ENCODE measurements at regions not wholly inside any gene's neighbourhood (a gene's known extent, or its start where the extent isn't known, plus 50 kb on each side); places are given as distances from the start of the nearest gene placed in this dataset.

- TF ChIP-seq, protein P1, sequence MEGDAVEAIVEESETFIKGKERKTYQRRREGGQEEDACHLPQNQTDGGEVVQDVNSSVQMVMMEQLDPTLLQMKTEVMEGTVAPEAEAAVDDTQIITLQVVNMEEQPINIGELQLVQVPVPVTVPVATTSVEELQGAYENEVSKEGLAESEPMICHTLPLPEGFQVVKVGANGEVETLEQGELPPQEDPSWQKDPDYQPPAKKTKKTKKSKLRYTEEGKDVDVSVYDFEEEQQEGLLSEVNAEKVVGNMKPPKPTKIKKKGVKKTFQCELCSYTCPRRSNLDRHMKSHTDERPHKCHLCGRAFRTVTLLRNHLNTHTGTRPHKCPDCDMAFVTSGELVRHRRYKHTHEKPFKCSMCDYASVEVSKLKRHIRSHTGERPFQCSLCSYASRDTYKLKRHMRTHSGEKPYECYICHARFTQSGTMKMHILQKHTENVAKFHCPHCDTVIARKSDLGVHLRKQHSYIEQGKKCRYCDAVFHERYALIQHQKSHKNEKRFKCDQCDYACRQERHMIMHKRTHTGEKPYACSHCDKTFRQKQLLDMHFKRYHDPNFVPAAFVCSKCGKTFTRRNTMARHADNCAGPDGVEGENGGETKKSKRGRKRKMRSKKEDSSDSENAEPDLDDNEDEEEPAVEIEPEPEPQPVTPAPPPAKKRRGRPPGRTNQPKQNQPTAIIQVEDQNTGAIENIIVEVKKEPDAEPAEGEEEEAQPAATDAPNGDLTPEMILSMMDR (IDR thresholded peaks at IDR 0.05) = no peak
- no peak for TF ChIP-seq POLR2A (IDR thresholded peaks at IDR 0.05)
Measured at GRCh38 chr21:38012672-38013071, 96.4 kb upstream of the KCNJ6 start.
